ENCODE measurements at regions not wholly inside any gene's neighbourhood (a gene's known extent, or its start where the extent isn't known, plus 50 kb on each side); places are given as distances from the start of the nearest gene placed in this dataset.

- no peak overlapping the region for H2BK5ac ChIP-seq (ENCODE audit: low read depth, low read length, poor library complexity)
- H3K4me3 ChIP-seq (ENCODE audit: low read depth, low read length): no peak overlapping the region
- no peak overlapping the region for H2AK5ac ChIP-seq (ENCODE audit: low read length)
- H4K12ac ChIP-seq (ENCODE audit: low read depth, low read length): no peak overlapping the region
- no peak overlapping the region for H4K8ac ChIP-seq (ENCODE audit: low read depth, low read length)
- WGBS (ENCODE audit: extremely low coverage, insufficient coverage, insufficient read length): no CpG with 5 or more reads among the region's 1 CpG
- no peak overlapping the region for H2AFZ ChIP-seq (ENCODE audit: insufficient read depth, low read length, poor library complexity)
- no peaks in the 10 kb centered on the region for H3K36me3 ChIP-seq (ENCODE audit: control insufficient read depth in 1 of 2, insufficient read depth in 2 of 2, low read length in 2 of 2)
- H3K27me3 ChIP-seq (ENCODE audit: insufficient read depth, low read length): no peaks in the 10 kb centered on the region
- no peak for DNase-seq
- H3K14ac ChIP-seq (ENCODE audit: low read length): no peak overlapping the region
- no peaks in the 10 kb centered on the region for H3K79me1 ChIP-seq (ENCODE audit: low read length)
- H3K18ac ChIP-seq (ENCODE audit: low read length): no peak overlapping the region
- H3K4ac ChIP-seq (ENCODE audit: low read depth, low read length): no peak overlapping the region
- no peaks in the 10 kb centered on the region for H3K9me3 ChIP-seq (ENCODE audit: insufficient read depth, low read depth, low read length)
- H2BK12ac ChIP-seq (ENCODE audit: low read length): no peak overlapping the region
- H4K91ac ChIP-seq (ENCODE audit: low read depth, low read length): no peak overlapping the region
- H3K27ac ChIP-seq (ENCODE audit: low read depth, low read length): no peak overlapping the region
- H3K4me1 ChIP-seq (ENCODE audit: control insufficient read depth in 1 of 2, insufficient read depth in 2 of 2, low read length in 2 of 2): no peaks in the 10 kb centered on the region
- no peak overlapping the region for H3K9ac ChIP-seq (ENCODE audit: low read length)
- H3K23ac ChIP-seq (ENCODE audit: low read length): no peak overlapping the region
- H2BK120ac ChIP-seq (ENCODE audit: insufficient read depth, low read length, poor library complexity): no peak overlapping the region
- no peak overlapping the region for H3K4me2 ChIP-seq (ENCODE audit: low read length)
- no peaks in the 10 kb centered on the region for H3K79me2 ChIP-seq (ENCODE audit: control insufficient read depth, insufficient read depth, low read length, poor library complexity)
Measured at GRCh38 chr5:109604758-109605157, 85.0 kb upstream of the MAN2A1 start.

DNA sequence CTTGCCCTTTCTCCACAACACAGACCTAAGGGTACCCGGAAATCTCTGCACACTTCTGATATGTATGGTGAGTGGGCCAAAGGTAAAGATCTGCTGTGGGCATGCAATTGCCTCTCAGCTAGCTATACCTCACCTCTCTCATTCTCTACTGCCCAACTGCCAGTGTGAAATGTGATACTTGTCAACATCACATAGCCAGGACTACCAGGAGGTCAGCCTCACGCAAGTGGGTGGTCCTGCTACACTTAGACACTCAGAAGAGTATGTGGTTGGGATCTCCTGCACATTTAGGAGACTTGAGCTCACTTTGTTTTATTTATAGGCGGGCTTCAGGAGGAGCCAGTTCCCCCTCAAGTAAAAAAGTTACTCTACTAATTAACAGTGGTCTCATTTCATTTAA, 88.0 kb upstream of the MAN2A1 start:
- H3K4me1 ChIP-seq (ENCODE audit: control insufficient read depth in 1 of 2, insufficient read depth in 2 of 2, low read length in 2 of 2): no peaks in the 10 kb centered on the region
- no peak overlapping the region for H3K9ac ChIP-seq (ENCODE audit: low read length)
- no peak overlapping the region for H4K91ac ChIP-seq (ENCODE audit: low read depth, low read length)
- no peak overlapping the region for H4K12ac ChIP-seq (ENCODE audit: low read depth, low read length)
- no peak overlapping the region for H2AK5ac ChIP-seq (ENCODE audit: low read length)
- H3K79me2 ChIP-seq (ENCODE audit: control insufficient read depth, insufficient read depth, low read length, poor library complexity): no peaks in the 10 kb centered on the region
- no peak overlapping the region for H2BK12ac ChIP-seq (ENCODE audit: low read length)
- no peak overlapping the region for H4K8ac ChIP-seq (ENCODE audit: low read depth, low read length)
- no peak overlapping the region for H2AFZ ChIP-seq (ENCODE audit: insufficient read depth, low read length, poor library complexity)
- no peak overlapping the region for H3K27ac ChIP-seq (ENCODE audit: low read depth, low read length)
- H3K9me3 ChIP-seq (ENCODE audit: insufficient read depth, low read depth, low read length): no peaks in the 10 kb centered on the region
- no peak overlapping the region for H2BK5ac ChIP-seq (ENCODE audit: low read depth, low read length, poor library complexity)
- no peaks in the 10 kb centered on the region for H3K36me3 ChIP-seq (ENCODE audit: control insufficient read depth in 1 of 2, insufficient read depth in 2 of 2, low read length in 2 of 2)
- no peak overlapping the region for H3K4me3 ChIP-seq (ENCODE audit: low read depth, low read length)
- no peak overlapping the region for H3K23ac ChIP-seq (ENCODE audit: low read length)
- no peak for DNase-seq
- no peak overlapping the region for H3K18ac ChIP-seq (ENCODE audit: low read length)
- WGBS (ENCODE audit: extremely low coverage, insufficient coverage, insufficient read length): no CpG with 5 or more reads among the region's 3 CpGs
- no peak overlapping the region for H2BK120ac ChIP-seq (ENCODE audit: insufficient read depth, low read length, poor library complexity)
- H3K27me3 ChIP-seq (ENCODE audit: insufficient read depth, low read length): no peaks in the 10 kb centered on the region
- no peaks in the 10 kb centered on the region for H3K79me1 ChIP-seq (ENCODE audit: low read length)
- H3K4ac ChIP-seq (ENCODE audit: low read depth, low read length): no peak overlapping the region
- no peak overlapping the region for H3K4me2 ChIP-seq (ENCODE audit: low read length)
- no peak overlapping the region for H3K14ac ChIP-seq (ENCODE audit: low read length)

GRCh38 chr5:109597893-109598292, 91.8 kb upstream of the MAN2A1 start:
- WGBS (ENCODE audit: extremely low coverage, insufficient coverage, insufficient read length): no CpG with 5 or more reads among the region's 4 CpGs
- no peak overlapping the region for H3K14ac ChIP-seq (ENCODE audit: low read length)
- no peak overlapping the region for H3K4ac ChIP-seq (ENCODE audit: low read depth, low read length)

DNA sequence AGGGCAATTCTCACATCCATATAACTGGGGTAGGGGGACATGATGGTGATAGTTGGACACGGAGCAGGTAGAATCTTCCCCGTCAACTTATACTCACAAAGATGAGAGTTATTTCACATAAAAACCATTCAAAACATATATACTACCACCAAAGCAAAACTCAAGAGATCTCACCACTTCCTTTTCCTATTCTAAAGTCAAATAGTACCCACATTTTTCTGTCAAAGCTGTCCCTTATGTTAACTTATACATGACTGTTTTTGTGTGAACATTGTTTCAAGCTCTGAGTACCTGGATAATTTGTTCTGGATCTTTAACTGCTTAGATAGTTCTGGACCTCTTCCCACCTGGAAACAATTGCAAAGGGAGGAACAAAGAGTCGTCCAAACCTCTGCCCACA, 95.5 kb upstream of the MAN2A1 start:
- Histone ChIP-seq H2BK5ac (ENCODE audit: low read depth, low read length, poor library complexity) (no peak overlapping the region), H4K8ac (ENCODE audit: low read depth, low read length) (no peak overlapping the region), H3K4me3 (ENCODE audit: low read depth, low read length) (no peak overlapping the region), H3K23ac (ENCODE audit: low read length) (no peak overlapping the region), H3K4ac (ENCODE audit: low read depth, low read length) (no peak overlapping the region), H3K9ac (ENCODE audit: low read length) (no peak overlapping the region), H3K14ac (ENCODE audit: low read length) (no peak overlapping the region), H2AFZ (ENCODE audit: insufficient read depth, low read length, poor library complexity) (no peak overlapping the region), H3K79me1 (ENCODE audit: low read length) (no peaks in the 10 kb centered on the region), H2AK5ac (ENCODE audit: low read length) (no peak overlapping the region), H3K79me2 (ENCODE audit: control insufficient read depth, insufficient read depth, low read length, poor library complexity) (no peaks in the 10 kb centered on the region), H4K12ac (ENCODE audit: low read depth, low read length) (no peak overlapping the region), H3K27me3 (ENCODE audit: insufficient read depth, low read length) (no peaks in the 10 kb centered on the region), H3K27ac (ENCODE audit: low read depth, low read length) (no peak overlapping the region), H2BK12ac (ENCODE audit: low read length) (no peak overlapping the region), H3K4me2 (ENCODE audit: low read length) (no peak overlapping the region), H3K36me3 (ENCODE audit: control insufficient read depth in 1 of 2, insufficient read depth in 2 of 2, low read length in 2 of 2) (no peaks in the 10 kb centered on the region), H3K18ac (ENCODE audit: low read length) (no peak overlapping the region), H2BK120ac (ENCODE audit: insufficient read depth, low read length, poor library complexity) (no peak overlapping the region), H4K91ac (ENCODE audit: low read depth, low read length) (no peak overlapping the region), H3K9me3 (ENCODE audit: insufficient read depth, low read depth, low read length) (no peaks in the 10 kb centered on the region), H3K4me1 (ENCODE audit: control insufficient read depth in 1 of 2, insufficient read depth in 2 of 2, low read length in 2 of 2) (no peaks in the 10 kb centered on the region)
- DNase-seq: no peak
- no CpG with 5 or more reads among the region's 3 CpGs for WGBS (ENCODE audit: extremely low coverage, insufficient coverage, insufficient read length)

More at GRCh38 chr5:109597893-109598292, 91.8 kb upstream of the MAN2A1 start:
- Histone ChIP-seq H2BK120ac (ENCODE audit: insufficient read depth, low read length, poor library complexity) (no peak overlapping the region), H3K79me2 (ENCODE audit: control insufficient read depth, insufficient read depth, low read length, poor library complexity) (no peaks in the 10 kb centered on the region), H2BK5ac (ENCODE audit: low read depth, low read length, poor library complexity) (no peak overlapping the region), H3K9me3 (ENCODE audit: insufficient read depth, low read depth, low read length) (no peaks in the 10 kb centered on the region), H2AFZ (ENCODE audit: insufficient read depth, low read length, poor library complexity) (no peak overlapping the region), H3K79me1 (ENCODE audit: low read length) (no peaks in the 10 kb centered on the region), H2AK5ac (ENCODE audit: low read length) (no peak overlapping the region), H3K4me2 (ENCODE audit: low read length) (no peak overlapping the region), H3K36me3 (ENCODE audit: control insufficient read depth in 1 of 2, insufficient read depth in 2 of 2, low read length in 2 of 2) (no peaks in the 10 kb centered on the region), H3K27me3 (ENCODE audit: insufficient read depth, low read length) (no peaks in the 10 kb centered on the region), H4K91ac (ENCODE audit: low read depth, low read length) (no peak overlapping the region), H3K4me3 (ENCODE audit: low read depth, low read length) (no peak overlapping the region), H4K12ac (ENCODE audit: low read depth, low read length) (no peak overlapping the region), H3K4me1 (ENCODE audit: control insufficient read depth in 1 of 2, insufficient read depth in 2 of 2, low read length in 2 of 2) (no peaks in the 10 kb centered on the region), H3K18ac (ENCODE audit: low read length) (no peak overlapping the region), H3K23ac (ENCODE audit: low read length) (no peak overlapping the region), H2BK12ac (ENCODE audit: low read length) (no peak overlapping the region), H3K9ac (ENCODE audit: low read length) (no peak overlapping the region), H4K8ac (ENCODE audit: low read depth, low read length) (no peak overlapping the region), H3K27ac (ENCODE audit: low read depth, low read length) (no peak overlapping the region)
- DNase-seq: no peak
